Glomerular visceral epithelial cell (primary cell): ENCODE measurements at regions not wholly inside any gene's neighbourhood (a gene's known extent, or its start where the extent isn't known, plus 50 kb on each side); places are given as distances from the start of the nearest gene placed in this dataset.

Experiments used
- DNase-seq: peaks from one replicate; pipeline ENCODE4 v3.0.0-alpha.2; 2016; ENCODE audit errors: extremely low spot score

GRCh38 chr7:50166997-50167965, 74.2 kb upstream of the ZPBP start:
- no peak for DNase-seq

DNA sequence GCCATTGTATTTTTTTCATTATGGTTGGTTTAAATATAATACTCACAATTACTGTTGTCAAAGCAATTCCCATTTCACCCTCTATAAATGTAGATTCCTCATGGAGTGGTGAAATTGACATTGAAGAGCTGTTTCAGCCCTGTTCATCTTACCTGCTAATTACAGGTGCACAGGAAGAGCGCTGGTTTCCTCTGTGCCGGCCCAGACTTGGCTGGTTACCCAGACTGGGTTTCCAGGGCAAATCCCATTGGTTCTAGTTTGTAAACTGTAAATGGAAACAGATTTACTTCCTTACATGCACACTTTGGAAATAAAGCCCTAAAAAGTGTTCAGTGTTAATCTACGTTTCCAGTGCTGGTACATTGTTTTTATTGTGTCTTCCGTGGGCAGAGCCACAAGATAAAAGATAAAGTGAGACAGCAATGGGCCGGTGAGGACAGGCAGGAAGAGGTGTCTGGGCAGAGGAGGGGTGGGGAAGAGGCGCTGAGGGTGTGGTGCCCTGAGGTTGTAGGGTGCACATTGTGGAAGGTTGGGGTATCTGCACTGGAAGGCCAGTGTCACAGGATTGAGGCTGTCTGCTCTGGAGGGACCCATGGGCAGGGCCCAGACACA, 71.6 kb upstream of the ZPBP start:
- no peak for DNase-seq

- DNase-seq = no peak
Measured at GRCh38 chr7:50160206-50160605, 67.2 kb upstream of the ZPBP start.

GRCh38 chr7:50159154-50159553, 66.1 kb upstream of the ZPBP start:
- no peak for DNase-seq

- no peak for DNase-seq
Measured at GRCh38 chr7:50156706-50157105, 63.7 kb upstream of the ZPBP start.

DNA sequence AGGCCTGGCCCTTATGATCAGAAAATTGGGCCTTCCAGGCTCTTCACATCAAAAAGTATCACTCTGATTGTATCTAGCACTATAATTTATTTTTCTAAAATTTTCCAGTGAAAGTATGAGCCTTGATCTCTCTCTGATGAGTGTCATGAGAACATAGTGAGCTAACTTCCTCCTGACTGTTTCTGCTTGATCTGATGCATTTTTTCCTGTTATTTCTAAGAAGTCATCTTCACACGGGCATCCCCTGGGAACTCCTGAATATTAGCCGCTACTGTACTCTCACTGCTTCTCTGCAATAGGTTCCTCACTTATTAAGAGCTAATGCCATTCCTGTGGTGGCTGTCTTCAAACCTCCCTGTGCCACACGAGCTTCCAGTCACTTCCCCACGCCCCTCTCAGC, 63.1 kb upstream of the ZPBP start:
- no peak for DNase-seq

- DNase-seq = no peak
Measured at GRCh38 chr7:50155755-50156154, 62.7 kb upstream of the ZPBP start.

GRCh38 chr7:50153995-50154394, 60.9 kb upstream of the ZPBP start:
- no peak for DNase-seq

- no peak for DNase-seq
Measured at GRCh38 chr7:50153148-50153547, 60.1 kb upstream of the ZPBP start.

DNA sequence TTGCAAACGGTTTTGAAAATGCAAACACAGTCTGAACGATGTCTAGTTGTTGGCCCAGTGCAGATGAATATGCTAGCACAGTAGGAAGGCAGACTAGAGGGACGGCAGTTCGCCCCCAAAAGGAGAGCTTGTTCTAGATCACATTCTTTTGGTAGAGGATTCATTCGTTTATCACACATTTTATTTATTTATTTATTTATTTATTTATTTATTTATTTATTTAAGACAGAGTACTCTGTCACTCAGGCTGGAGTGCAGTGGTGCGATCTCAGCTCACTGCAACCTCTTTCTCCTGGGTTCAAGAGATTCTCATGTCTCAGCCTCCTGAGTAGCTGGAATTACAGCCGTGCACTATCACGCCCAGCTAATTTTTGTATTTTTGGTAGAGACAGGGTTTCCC, 59.4 kb upstream of the ZPBP start:
- DNase-seq = no peak

DNA sequence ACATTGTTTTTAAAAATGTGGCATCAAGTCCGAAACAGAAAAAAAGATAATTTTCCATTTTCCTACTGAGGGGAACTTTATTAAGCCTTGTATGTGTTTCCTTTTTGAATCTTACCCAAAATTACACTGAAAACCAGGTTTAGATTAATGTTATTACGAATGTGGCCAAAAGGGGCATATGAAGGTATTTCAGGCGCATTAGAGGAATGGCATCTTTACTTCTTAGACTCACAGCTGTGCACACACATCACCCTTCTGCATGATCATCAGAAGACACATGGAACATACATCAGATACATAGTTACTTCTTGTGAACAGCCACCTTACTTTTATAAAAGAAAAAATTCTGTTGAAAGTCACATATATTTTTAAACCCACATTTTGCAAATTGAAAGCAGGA, 58.6 kb upstream of the ZPBP start:
- no peak for DNase-seq

DNA sequence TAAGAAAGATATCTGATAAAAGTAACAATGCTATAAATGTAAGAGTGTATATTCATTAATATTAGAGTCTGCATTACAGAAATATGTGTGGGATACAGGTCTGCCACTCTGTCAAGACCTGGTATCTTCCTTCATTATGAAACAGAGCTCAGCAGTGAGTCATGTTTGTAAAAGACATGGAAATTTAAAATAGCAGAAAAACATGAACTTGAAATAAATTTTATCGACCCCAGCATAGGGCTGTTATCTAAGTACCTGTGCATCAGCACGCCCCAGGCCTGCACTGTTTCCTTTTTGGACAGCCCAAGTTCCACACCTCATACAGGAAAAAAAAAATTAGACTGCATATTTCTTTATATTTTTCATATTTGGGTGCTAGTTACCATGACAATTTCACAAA, 58.0 kb upstream of the ZPBP start:
- DNase-seq = no peak

DNA sequence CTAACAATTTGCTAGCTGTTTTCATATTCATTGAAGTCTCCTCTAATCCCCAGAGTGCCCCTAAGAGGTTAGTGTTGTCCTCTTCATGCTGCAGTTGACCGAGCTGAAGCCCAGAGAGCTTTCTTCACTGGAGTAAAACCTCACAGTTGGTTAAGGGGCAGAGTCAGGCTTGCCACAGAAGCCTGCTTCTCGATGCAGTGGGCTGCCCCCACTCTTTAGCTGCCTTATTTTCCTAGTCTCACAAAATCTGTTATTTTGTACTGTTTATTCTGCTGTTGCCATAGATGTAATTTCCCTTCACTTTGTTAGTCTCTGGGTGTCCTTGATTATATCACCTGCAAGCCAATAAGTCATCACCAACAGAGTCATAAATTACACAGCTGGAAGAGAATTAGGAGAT, 56.3 kb upstream of the ZPBP start:
- no peak for DNase-seq

DNA sequence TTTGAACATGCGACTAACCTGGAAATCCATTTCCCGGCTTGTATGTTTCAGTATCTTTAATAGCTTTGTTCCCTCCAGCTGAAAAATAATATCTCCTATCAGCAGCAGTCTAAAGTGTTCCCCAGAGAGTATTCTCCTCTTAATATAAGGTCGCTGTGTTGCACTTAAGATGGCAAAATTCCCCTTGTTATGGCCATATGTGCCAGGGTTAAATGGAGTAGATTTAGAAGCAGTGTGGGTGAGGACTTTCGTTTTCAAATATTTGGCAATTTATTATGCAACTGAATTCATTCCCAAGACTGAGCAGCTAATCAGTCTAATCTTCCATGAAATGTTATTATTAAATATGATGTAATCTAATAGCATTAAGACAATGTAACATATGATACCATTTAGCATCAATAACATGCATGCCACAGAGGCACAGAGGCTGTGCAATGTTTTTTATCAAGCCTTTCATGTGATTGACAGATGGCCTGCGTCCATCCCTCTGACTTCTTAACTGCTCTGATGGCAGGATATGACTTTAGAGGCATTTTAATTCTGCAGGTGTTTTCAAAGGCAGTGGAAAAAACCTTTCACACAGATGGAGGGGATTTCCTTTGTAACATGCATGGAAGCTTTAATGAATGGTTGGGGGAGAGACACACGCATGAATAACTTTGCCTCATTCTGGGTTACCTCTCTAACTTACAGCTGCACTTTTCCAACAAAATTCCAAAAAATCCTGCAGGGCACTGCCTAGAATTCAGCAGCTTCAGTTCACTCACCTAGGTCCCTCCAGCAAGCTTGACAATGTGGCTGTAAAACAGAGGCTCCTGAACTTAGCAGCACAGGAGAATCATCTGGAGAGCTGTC, 55.1 kb upstream of the ZPBP start:
- no peak for DNase-seq

DNA sequence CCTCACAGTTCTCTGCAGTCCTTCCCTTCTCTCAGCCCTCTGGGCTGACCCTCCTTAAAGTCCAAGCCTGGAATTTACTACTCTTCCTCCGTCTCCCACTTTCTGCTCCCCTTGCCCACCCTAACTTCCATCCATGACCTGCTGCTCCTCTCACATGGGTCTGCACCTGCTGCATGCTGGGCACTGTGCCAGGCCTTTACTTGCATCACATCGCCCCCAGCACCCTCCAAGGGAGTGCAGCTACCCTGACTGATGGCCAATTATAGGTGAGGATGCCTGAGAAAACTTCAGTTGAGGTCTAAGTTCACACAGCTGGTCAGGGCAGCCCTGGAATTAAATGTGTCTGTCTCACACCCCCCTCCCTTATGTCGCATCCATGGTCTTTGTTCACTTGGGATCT, 53.6 kb upstream of the ZPBP start:
- no peak for DNase-seq

DNA sequence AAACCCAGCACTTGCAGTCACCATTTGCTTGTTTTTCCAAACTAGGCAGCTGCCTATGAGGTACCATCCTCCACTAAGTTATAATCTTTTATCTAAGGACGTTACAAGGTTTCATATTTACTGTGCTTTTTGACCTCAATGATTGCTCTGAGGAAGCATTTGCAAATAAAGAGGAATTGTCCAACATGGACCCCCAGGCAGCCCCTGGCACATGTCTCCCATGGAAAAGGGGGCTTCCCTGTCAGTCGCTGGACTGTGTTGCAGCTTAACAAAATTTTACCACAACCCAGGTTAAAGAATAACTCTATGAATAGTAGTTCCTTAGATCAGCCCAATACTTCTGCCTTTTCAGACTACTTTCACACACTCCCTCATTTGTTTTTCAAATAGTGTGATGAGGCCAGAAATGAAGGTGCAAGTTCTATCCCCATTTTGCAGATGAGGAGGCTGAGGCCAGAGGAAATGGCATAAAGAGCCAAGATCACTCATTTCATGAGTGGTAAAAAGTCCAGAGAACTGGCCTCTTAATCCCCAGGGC, 52.8 kb upstream of the ZPBP start:
- no peak for DNase-seq

- DNase-seq = no peak
Measured at GRCh38 chr7:50145226-50145625, 52.2 kb upstream of the ZPBP start.
